Stimulated activated CD4-positive, alpha-beta T cell treated with anti-CD3 and anti-CD28 coated beads, Interleukin-15, amount 100 ng/mL, for 48 hours (primary cell): ENCODE measurements at regions not wholly inside any gene's neighbourhood (a gene's known extent, or its start where the extent isn't known, plus 50 kb on each side); places are given as distances from the start of the nearest gene placed in this dataset.
"Not testable (repeated sequence)": the region's sequence is repeated elsewhere in the genome, so short reads cannot be mapped to it uniquely, and the experiment has no call there.

Experiments used
- DNase-seq, 2 donors: peaks; one replicate each; pipeline ENCODE4 v3.0.0-alpha.2; 2020; ENCODE audit warnings: low read depth in 2 of 2

DNA sequence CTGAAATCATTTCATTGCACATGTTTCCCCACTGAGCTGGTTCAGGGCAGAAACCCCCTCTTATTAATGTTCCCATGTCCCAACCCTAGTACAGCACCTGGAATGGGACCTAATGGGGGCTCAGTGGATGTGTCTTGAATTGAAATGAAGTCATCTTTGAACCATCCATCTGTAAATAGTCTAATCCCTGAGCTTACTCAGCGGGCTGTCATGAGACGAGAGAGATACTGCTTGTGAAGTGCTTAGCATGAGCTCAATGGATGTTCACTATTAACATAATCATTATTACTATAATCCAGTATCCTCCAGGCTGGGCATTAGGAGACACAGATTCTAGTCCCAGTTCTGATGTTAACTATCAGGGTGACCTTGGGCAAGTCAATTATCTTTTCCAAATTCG, 106.6 kb upstream of the LRFN2 start:
- DNase-seq = no peak

DNA sequence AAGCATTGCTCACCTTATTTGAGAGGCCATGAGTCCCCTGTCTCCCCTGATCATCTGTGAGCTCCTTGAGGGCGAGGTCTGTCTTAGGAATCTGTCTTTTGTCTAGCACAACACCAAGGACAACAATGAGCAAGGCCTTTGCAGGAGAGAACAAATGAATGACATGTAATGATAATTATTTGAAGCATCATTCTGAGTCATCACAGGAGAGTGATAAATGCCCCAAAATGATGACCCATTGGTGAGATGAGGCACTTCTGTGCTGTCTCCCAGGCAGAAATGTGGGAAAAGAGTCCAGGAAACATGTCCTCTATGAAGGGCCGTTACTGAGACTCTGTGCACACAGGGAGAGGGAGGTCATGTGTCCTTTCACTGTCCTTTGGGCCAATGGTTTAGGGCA, 105.2 kb upstream of the LRFN2 start:
- DNase-seq = no peak

DNA sequence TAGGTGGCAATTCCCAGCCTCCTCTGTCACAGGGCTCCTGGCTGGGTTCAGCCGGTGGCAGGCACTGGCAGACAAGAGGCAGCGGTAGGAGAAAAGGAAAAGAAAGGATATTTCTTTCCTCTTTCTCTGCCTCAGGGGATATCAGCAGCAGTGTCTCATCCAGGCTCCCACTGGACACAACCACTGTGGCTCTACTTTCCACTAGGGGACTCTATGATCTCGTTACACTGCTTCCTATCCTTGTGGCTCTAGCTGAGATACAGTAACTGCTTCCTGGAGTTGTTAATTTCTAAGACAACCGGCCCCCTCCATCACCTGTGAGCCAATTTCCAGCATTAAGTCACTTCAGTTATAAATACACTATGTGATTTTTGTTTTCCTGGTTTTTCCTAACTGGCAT, 102.0 kb upstream of the LRFN2 start:
- no peak for DNase-seq

DNA sequence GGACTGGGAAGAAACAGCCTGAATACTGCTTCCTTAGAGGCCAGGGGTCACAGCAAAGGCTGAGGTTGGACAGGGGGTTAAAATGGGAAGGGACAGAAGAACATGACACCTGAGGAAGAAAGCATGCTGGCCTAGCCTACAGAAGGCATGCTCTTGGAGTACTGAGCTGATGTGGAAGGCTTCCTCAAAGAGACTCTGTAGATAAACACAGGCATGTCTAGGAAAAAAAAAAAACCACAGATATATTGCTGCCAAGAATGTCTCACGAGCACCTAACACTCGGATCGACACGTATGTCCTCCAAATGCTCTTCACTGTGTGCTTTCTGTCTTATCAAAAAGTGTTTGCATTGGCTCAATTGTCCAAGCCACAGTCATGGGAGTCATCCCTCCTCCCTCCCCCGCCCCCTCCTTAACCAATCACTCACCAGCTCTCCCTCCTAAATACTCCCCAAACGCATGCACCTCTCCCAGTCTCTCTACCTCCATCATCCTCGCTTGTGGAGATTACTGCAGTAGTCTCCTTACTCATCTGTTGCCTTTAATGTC, 101.1 kb upstream of the LRFN2 start:
- DNase-seq = no peak

DNA sequence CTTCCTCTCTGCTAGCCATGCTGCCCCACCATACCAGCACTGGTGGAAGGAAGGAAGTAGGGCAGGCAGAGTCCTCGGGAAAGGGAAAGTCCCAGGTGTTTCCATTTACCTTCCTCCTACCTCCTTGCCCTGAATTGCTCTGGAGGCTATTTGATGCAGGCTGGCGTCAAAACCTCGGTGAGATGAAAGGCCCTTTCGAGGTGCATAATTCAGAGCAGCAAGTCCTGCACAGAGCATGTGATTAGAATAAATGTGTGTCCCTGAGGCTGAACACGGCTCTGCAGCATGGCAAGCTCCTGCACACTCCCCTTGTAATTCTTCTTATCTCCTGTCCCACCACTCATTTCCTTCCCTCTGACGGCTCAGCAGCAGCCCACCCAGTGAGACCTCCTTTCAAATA, 98.7 kb upstream of the LRFN2 start:
- no peak for DNase-seq

DNA sequence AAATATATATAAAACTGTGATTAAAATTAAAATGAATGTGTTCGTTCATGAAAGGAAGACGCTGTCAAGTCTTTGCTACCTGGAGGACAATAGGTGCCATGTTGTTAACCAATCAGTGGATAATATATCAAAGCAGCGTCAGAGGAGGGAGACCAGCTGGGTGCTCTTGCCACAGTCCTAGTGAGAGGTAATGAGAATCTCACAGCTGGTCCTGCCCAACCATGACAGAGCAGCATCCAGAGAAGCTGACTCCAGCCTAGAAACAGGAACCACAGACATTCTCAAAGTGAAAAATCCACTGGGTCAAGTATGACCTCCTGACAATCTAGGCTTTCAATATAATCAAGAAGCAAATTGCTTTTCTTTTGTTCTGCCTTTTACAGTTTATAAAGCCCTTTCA, 94.5 kb upstream of the LRFN2 start:
- DNase-seq = no peak

DNA sequence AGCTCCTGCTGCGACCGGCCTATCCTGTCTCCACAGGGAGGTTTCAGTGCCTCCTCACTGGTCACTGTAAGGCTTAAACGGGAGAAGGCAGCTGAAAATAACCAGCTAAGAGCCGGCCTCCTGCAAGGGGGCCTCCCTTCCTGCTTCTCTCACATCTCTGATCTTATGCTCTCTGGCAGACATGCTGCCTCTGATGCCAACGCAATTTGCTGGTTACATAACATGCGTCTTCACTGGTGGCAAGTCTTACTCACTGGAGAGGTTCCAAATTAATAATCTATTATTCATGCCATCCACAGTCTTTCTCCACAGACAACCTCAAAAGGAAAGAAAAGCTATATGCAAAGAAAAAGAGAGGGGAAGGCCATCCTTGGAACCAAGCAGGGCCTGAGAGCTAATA, 91.8 kb upstream of the LRFN2 start:
- no peak for DNase-seq

DNA sequence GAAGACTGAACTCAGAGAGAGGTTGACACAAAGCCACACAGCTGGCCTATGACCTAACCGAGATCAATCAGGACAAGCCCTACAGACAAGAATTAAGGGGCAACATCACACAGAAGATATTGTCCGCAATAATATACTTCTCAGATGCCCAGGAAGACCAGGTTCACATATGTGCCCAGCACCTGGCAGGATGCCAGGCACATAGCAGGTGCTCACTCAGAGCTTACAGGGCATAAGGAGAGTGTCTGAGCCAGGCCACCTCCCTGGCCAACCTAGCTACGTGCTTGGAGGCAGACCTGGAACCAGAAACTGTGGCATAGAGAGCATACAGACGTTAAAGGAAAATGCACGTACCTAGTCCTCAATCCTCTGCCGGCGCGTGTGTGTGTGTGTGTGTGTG, 87.0 kb upstream of the LRFN2 start:
- DNase-seq = no peak

DNA sequence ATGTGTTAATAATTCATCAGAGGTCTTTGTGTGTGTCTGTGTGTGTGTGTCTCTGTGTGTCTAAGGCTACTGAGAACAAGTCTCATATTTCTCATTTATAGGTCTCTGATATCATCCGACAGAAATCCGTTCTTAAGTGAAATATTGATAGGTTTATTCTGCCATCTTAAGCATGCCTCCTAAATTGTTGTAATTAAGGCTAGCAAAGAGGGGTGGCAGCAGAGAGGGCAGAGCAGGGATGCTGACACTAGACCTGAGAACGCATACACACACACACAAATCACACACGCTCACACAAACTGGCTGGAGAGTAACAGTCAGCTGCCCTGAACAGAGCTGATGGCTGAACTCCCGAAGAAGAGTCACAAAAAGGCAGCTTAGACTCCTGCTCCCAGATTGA, 84.9 kb upstream of the LRFN2 start:
- DNase-seq = no peak

DNA sequence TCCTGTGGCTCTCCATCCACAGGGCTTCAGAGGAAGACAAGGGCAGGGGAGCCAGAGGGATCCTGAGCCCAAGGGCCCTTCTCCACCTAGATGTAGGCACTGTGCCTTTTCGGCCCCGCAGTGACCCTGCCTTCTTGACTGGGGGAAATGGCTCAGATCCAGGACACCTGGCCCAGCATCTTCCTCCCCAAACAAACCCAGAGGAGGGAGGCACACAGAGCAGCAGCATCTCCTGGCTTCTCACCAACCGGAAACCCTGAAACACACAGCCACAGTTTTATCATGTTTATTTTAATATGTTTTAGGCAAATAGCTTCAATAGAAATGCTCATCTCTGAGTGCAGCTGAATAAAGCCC, 84.5 kb upstream of the LRFN2 start:
- no peak for DNase-seq

DNA sequence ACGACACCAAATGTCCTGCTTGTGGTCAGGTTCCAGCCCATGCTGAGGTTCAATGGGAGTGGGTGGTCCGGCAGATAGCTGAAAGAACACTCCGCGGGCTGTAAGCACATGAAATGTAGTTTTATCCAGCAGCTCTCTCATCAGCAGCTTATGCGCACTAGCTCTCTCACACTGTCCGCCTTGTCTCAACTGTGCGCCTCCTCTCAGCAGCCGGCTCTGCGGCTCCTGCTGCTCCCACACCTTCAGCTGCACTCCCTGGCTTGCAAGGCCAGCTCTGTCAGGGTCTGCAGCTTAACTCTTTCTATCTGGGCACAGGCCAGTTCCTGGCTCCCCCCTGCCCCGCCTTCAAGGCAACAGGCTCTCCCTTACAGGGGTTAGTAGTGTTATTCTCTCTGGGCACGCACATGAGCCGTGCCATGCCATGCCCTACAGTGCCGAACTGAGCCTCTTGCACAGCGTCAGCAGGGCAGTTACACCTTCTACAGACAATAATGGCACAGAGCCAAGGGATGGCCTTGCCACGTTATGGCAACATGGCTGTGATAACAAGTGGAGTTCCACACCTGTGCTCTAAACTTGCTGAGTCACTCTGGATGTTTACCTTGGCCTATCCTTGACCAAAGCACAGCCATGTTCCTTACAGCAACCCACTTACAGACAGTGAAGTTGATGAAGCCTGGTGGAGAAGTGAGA, 84.0 kb upstream of the LRFN2 start:
- DNase-seq = no peak

DNA sequence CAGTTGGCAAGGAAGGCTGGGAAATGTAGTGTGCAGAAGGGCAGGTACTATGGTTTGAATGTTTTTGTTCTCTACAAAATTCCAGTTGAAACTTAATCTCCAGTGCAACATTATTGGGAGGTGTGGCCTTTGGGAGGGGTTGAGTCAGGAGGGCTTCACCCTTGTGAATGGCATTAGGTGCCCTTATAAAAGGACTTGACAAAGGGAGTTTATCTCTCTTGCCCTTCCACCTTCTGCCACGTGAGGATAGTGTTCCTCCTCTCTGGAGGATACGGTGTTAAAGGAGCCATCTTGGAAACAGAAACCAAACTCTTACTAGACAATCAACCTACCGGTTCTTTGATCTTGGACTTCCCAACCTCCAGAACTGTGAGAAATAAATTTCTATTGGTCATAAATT, 82.2 kb upstream of the LRFN2 start:
- no peak for DNase-seq

DNA sequence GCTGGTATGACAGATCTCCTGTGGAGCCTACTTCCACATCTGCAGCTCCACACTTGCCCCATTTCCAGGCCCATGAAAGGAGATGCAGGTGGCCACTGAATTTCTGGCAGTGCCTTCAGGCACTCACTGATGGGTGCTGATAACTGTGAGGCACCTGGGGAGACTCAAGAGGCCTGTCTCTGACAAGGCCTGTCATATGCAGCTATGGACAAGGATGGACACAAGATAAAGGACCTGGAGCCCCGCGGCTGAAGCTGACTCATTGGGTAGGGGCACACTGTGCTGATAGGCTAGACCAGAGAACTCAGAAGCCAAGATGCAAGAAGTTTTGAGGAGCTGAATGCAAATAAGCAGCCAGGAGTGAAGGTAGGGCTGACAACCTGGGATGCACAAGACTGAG, 81.0 kb upstream of the LRFN2 start:
- no peak for DNase-seq

DNA sequence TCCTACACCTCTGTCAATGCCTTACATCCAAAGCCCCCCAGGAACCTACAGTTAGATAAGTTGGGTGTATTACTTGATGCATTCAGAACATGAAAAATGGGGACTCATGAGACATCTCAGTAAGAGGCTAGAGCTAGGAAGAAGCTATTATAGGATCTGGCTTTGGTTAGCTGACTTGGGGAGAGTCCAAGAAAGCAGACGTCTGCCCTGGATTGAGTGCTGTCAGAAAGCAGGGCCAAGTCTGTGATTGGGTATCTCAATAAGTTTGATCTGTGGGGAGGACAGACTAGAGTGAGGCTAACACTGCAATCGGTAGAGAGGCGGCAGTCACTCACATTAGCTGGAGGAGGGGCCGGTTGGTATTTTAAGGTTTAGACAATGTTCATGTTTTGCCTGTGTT, 79.4 kb upstream of the LRFN2 start:
- DNase-seq = no peak

DNA sequence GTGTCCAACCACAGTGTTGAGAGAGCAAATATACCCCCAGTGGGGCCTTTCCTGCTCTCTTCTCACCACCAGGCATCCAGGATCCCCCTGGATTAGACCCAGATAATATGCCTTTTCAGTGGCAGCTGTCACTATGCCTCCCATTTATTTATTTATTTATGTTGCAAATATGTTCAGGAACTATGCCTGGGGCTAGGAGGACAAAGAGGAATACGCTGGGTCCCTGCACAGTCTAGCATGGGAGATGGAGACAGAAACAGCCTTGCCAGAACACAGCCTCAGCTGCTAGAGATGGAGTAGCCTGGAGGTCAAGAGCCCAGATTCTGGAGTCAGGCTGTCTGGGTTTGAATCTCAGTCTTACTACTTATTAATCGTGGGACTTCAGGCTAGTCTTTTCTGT, 74.6 kb upstream of the LRFN2 start:
- DNase-seq = no peak

DNA sequence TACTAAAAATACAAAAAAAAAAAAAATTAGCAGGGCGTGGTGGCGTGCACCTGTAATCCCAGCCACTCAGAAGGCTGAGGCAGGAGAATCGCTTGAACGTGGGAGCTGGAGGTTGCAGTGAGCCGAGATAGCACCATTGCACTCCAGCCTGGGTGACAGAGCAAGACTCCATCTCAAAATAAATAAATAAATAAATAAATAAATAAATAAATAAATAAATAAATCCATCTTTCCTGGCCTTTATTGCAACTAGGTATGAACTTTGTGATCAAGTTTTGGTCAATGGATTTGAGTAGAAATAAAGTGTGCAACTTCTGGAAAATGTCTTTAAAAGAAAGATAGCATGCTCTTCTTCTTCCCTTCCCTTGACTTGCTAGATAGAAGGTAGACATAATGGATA, 69.6 kb upstream of the LRFN2 start:
- DNase-seq = not testable (repeated sequence)

DNA sequence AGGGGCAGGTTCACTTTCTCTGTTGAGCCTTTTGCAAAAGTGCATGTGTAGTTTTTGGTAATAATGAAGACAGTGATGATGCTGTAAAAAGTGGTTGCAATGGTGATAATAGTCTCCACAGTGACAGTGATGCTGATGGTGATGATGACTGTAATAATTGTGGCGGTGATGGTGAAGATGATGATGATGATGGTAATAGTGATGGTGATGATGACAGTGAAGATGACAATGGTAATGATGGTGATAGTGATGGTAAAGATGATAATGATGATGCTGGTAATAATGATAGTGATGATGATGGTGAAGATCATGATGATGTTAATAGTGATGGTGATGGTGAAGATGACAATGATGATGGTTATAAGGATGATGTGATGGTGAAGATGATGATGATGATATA, 67.7 kb upstream of the LRFN2 start:
- no peak for DNase-seq

DNA sequence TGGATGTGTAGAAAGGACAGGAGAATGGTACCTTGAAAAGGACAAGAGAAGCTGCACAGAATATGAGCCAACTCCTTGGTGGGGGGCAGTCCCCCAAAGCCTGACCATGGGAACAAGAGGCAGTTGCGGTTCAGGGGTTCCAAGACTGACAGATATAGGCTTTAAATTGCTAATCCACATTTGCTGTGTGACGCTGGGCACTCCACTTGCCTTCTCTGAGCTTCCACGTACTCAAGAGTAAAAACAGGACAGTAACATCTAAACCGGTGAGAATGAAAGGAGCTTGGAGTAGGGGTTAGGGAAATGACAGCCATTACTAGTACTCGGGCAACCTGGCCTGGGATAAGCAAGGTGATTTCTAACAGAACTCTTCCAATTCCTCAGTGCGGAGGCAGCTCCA, 57.9 kb upstream of the LRFN2 start:
- DNase-seq = no peak

DNA sequence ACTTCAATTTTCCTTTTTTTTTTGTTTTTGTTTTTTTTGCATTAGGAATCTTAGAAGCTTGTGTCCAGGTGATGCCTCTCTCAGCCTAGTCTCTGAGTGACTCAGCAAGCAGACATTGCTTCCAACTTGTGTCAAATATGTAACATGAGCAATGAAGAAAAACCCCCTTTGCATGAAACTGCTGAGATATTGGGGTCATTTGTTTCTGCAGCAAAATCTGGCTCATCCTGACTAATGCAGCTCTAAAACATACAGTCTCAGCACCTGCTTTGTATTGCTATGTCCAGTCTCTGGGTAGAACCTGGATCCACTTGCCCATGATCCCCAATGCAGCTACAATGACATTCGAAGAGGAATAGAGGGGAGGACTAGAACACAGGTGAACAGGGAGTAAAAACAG, 55.7 kb upstream of the LRFN2 start:
- no peak for DNase-seq

DNA sequence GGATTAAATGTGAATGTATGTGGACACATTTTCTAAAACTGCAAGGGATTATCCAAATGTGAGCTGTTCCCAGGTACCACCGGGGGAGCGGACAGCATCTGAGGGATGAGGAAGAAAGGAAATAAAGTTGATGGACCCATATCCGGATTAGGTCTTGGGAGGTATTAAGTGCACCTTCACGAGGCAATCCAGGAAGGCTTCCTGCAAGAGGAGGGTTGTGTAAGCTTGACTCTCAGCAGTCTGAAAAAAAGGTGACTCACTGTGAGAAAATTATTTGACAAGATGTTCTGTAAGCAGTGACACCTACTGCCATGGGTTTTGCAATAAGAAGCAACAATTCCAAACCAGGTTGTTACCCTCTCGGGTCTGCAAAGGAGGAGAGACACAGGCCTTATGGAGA, 55.0 kb upstream of the LRFN2 start:
- no peak for DNase-seq

DNA sequence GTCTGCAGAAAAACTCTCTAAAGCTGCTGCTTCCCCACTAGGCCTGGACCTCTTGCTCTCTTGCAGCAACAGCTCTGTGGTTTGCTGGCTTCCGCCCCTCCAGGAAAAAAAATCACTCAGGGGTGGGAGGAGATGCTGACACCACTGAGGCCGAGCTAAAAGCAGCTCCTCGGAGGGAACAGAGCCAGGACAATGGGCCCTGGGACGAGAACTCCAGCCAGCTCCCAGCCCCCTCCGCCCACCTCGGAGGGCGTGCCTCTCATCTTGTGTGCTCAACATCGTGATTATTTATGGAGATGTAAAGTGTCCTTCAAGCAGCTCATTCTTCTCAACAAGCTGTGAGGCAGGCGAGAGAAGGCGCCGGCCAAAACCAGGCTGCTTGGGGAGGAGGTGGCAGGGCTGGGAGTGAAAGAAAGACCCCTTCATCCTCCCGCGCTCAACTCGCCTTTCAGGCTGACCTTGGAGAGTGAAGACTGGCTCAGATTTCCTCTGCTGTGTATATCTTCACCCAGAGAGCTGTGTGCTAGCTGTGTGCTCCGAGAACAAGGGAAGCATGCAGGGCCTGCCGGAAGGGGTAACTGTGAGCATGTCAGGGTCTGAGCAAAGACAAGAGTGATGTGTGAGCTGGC, 53.5 kb upstream of the LRFN2 start:
- DNase-seq = peak in 1 of 2 donors; percentile 3
